Activated naive CD8-positive, alpha-beta T cell treated with anti-CD3 and anti-CD28 coated beads for 36 hours (primary cell): ENCODE measurements at regions not wholly inside any gene's neighbourhood (a gene's known extent, or its start where the extent isn't known, plus 50 kb on each side); places are given as distances from the start of the nearest gene placed in this dataset.
"Not testable (repeated sequence)": the region's sequence is repeated elsewhere in the genome, so short reads cannot be mapped to it uniquely, and the experiment has no call there.

ENCODE experiments used
- DNase-seq: peaks from one replicate; pipeline ENCODE4 v3.0.0; 2021
- H3K27ac Mint-ChIP-seq: one replicate; pipeline ENCODE4 v1.8.0; 2022; ENCODE audit warnings: mild to moderate bottlenecking, moderate library complexity, mixed read lengths
- H3K27me3 Mint-ChIP-seq: one replicate; pipeline ENCODE4 v1.8.0; 2022; ENCODE audit warnings: mild to moderate bottlenecking, mixed read lengths
- H3K36me3 Mint-ChIP-seq: one replicate; pipeline ENCODE4 v1.8.0; 2021; ENCODE audit warnings: mild to moderate bottlenecking, mixed read lengths
- H3K4me1 Mint-ChIP-seq: one replicate; pipeline ENCODE4 v1.8.0; 2021; ENCODE audit warnings: mixed read lengths
- H3K4me3 Mint-ChIP-seq: one replicate; pipeline ENCODE4 v1.8.0; 2022; ENCODE audit warnings: mild to moderate bottlenecking, moderate library complexity, mixed read lengths
- H3K9me3 Mint-ChIP-seq: one replicate; pipeline ENCODE4 v1.8.0; 2022; ENCODE audit warnings: mixed read lengths

GRCh38 chr2:187610450-187610849 lies 56.2 kb upstream of the TFPI start:
- H3K4me1 Mint-ChIP-seq, H3K9me3 Mint-ChIP-seq, H3K27me3 Mint-ChIP-seq, H3K4me3 Mint-ChIP-seq, DNase-seq, H3K36me3 Mint-ChIP-seq, H3K27ac Mint-ChIP-seq: not testable (repeated sequence)

GRCh38 chr2:187612857-187613256 lies 58.6 kb upstream of the TFPI start:
- no peaks in the 10 kb centered on the region for H3K36me3 Mint-ChIP-seq
- no peak for DNase-seq

GRCh38 chr2:187614756-187615155 lies 60.5 kb upstream of the TFPI start:
- no peak overlapping the region for H3K4me3 Mint-ChIP-seq
- no peaks in the 10 kb centered on the region for H3K9me3 Mint-ChIP-seq
- no peaks in the 10 kb centered on the region for H3K36me3 Mint-ChIP-seq
- H3K27ac Mint-ChIP-seq: no peak overlapping the region
- H3K27me3 Mint-ChIP-seq: no peaks in the 10 kb centered on the region
- H3K4me1 Mint-ChIP-seq: no peaks in the 10 kb centered on the region
- no peak for DNase-seq

More at GRCh38 chr2:187612857-187613256, 58.6 kb upstream of the TFPI start:
- H3K27ac Mint-ChIP-seq: no peak overlapping the region
- no peaks in the 10 kb centered on the region for H3K4me1 Mint-ChIP-seq
- peaks cover 4% of the 10 kb centered on the region for H3K27me3 Mint-ChIP-seq
- no peaks in the 10 kb centered on the region for H3K9me3 Mint-ChIP-seq
- H3K4me3 Mint-ChIP-seq: no peak overlapping the region

- no peak overlapping the region for H3K4me3 Mint-ChIP-seq
- H3K4me1 Mint-ChIP-seq: no peaks in the 10 kb centered on the region
- no peak for DNase-seq
- no peaks in the 10 kb centered on the region for H3K27me3 Mint-ChIP-seq
- H3K36me3 Mint-ChIP-seq: no peaks in the 10 kb centered on the region
- no peak overlapping the region for H3K27ac Mint-ChIP-seq
- no peaks in the 10 kb centered on the region for H3K9me3 Mint-ChIP-seq
These were observed 61.1 kb upstream of the TFPI start for GRCh38 chr2:187615364-187615763.

GRCh38 chr2:187615902-187616301 lies 61.7 kb upstream of the TFPI start:
- H3K27ac Mint-ChIP-seq: no peak overlapping the region
- DNase-seq: no peak
- H3K4me3 Mint-ChIP-seq: no peak overlapping the region
- no peaks in the 10 kb centered on the region for H3K36me3 Mint-ChIP-seq
- H3K27me3 Mint-ChIP-seq: no peaks in the 10 kb centered on the region
- no peaks in the 10 kb centered on the region for H3K4me1 Mint-ChIP-seq
- H3K9me3 Mint-ChIP-seq: no peaks in the 10 kb centered on the region

GRCh38 chr2:187617120-187617519 lies 62.9 kb upstream of the TFPI start:
- H3K4me1 Mint-ChIP-seq: no peaks in the 10 kb centered on the region
- H3K36me3 Mint-ChIP-seq: no peaks in the 10 kb centered on the region
- H3K9me3 Mint-ChIP-seq: no peaks in the 10 kb centered on the region
- no peaks in the 10 kb centered on the region for H3K27me3 Mint-ChIP-seq
- H3K4me3 Mint-ChIP-seq: no peak overlapping the region
- DNase-seq: no peak
- no peak overlapping the region for H3K27ac Mint-ChIP-seq

GRCh38 chr2:187617905-187618304 lies 63.7 kb upstream of the TFPI start:
- no peak for DNase-seq
- no peaks in the 10 kb centered on the region for H3K9me3 Mint-ChIP-seq
- H3K27ac Mint-ChIP-seq: no peak overlapping the region
- no peak overlapping the region for H3K4me3 Mint-ChIP-seq
- H3K4me1 Mint-ChIP-seq: no peaks in the 10 kb centered on the region
- no peaks in the 10 kb centered on the region for H3K36me3 Mint-ChIP-seq
- H3K27me3 Mint-ChIP-seq: no peaks in the 10 kb centered on the region

GRCh38 chr2:187618813-187619212 lies 64.6 kb upstream of the TFPI start:
- no peak overlapping the region for H3K27ac Mint-ChIP-seq
- no peaks in the 10 kb centered on the region for H3K27me3 Mint-ChIP-seq
- no peaks in the 10 kb centered on the region for H3K36me3 Mint-ChIP-seq
- no peak overlapping the region for H3K4me3 Mint-ChIP-seq
- no peaks in the 10 kb centered on the region for H3K4me1 Mint-ChIP-seq
- H3K9me3 Mint-ChIP-seq: no peaks in the 10 kb centered on the region
- no peak for DNase-seq

- no peaks in the 10 kb centered on the region for H3K36me3 Mint-ChIP-seq
- H3K4me3 Mint-ChIP-seq: no peak overlapping the region
- no peaks in the 10 kb centered on the region for H3K27me3 Mint-ChIP-seq
- no peaks in the 10 kb centered on the region for H3K4me1 Mint-ChIP-seq
- no peak for DNase-seq
- H3K9me3 Mint-ChIP-seq: peaks cover 8% of the 10 kb centered on the region
- H3K27ac Mint-ChIP-seq: no peak overlapping the region
These were observed 72.9 kb upstream of the TFPI start for GRCh38 chr2:187627153-187627552.

GRCh38 chr2:187636731-187637391 lies 82.6 kb upstream of the TFPI start:
- not testable (repeated sequence) for H3K27me3 Mint-ChIP-seq, H3K4me3 Mint-ChIP-seq, DNase-seq

GRCh38 chr2:187637392-187637740 lies 83.1 kb upstream of the TFPI start:
- not testable (repeated sequence) for DNase-seq, H3K9me3 Mint-ChIP-seq, H3K4me3 Mint-ChIP-seq, H3K27me3 Mint-ChIP-seq, H3K27ac Mint-ChIP-seq, H3K4me1 Mint-ChIP-seq, H3K36me3 Mint-ChIP-seq

More at GRCh38 chr2:187636731-187637391, 82.6 kb upstream of the TFPI start:
- not testable (repeated sequence) for H3K36me3 Mint-ChIP-seq, H3K9me3 Mint-ChIP-seq, H3K27ac Mint-ChIP-seq, H3K4me1 Mint-ChIP-seq

GRCh38 chr2:187637771-187638170 lies 83.5 kb upstream of the TFPI start:
- H3K4me1 Mint-ChIP-seq, H3K4me3 Mint-ChIP-seq, H3K36me3 Mint-ChIP-seq, H3K27ac Mint-ChIP-seq, H3K9me3 Mint-ChIP-seq, H3K27me3 Mint-ChIP-seq, DNase-seq: not testable (repeated sequence)

- H3K4me3 Mint-ChIP-seq: no peak overlapping the region
- H3K4me1 Mint-ChIP-seq: no peaks in the 10 kb centered on the region
- H3K27ac Mint-ChIP-seq: no peak overlapping the region
- H3K9me3 Mint-ChIP-seq: no peaks in the 10 kb centered on the region
- no peaks in the 10 kb centered on the region for H3K36me3 Mint-ChIP-seq
- no peaks in the 10 kb centered on the region for H3K27me3 Mint-ChIP-seq
- DNase-seq: no peak
These were observed 84.6 kb upstream of the TFPI start for GRCh38 chr2:187638840-187639239.

- no peaks in the 10 kb centered on the region for H3K36me3 Mint-ChIP-seq
- H3K4me1 Mint-ChIP-seq: no peaks in the 10 kb centered on the region
These were observed 86.8 kb upstream of the TFPI start for GRCh38 chr2:187640926-187641510.

GRCh38 chr2:187642498-187642897 lies 88.3 kb upstream of the TFPI start:
- Mint-ChIP-seq H3K36me3 (no peaks in the 10 kb centered on the region), H3K4me3 (no peak overlapping the region), H3K4me1 (no peaks in the 10 kb centered on the region), H3K27ac (no peak overlapping the region), H3K9me3 (no peaks in the 10 kb centered on the region), H3K27me3 (no peaks in the 10 kb centered on the region)
- DNase-seq: no peak

More at GRCh38 chr2:187640926-187641510, 86.8 kb upstream of the TFPI start:
- no peak for DNase-seq
- Mint-ChIP-seq H3K27ac (no peak overlapping the region), H3K9me3 (no peaks in the 10 kb centered on the region), H3K4me3 (no peak overlapping the region), H3K27me3 (no peaks in the 10 kb centered on the region)

- no peak overlapping the region for H3K4me3 Mint-ChIP-seq
- H3K9me3 Mint-ChIP-seq: no peaks in the 10 kb centered on the region
- H3K27ac Mint-ChIP-seq: no peak overlapping the region
- H3K27me3 Mint-ChIP-seq: no peaks in the 10 kb centered on the region
- H3K36me3 Mint-ChIP-seq: no peaks in the 10 kb centered on the region
- DNase-seq: no peak
- H3K4me1 Mint-ChIP-seq: no peaks in the 10 kb centered on the region
These were observed 90.3 kb upstream of the TFPI start for GRCh38 chr2:187644486-187644885.
